ENCODE measurements at regions not wholly inside any gene's neighbourhood (a gene's known extent, or its start where the extent isn't known, plus 50 kb on each side); places are given as distances from the start of the nearest gene placed in this dataset.

DNA sequence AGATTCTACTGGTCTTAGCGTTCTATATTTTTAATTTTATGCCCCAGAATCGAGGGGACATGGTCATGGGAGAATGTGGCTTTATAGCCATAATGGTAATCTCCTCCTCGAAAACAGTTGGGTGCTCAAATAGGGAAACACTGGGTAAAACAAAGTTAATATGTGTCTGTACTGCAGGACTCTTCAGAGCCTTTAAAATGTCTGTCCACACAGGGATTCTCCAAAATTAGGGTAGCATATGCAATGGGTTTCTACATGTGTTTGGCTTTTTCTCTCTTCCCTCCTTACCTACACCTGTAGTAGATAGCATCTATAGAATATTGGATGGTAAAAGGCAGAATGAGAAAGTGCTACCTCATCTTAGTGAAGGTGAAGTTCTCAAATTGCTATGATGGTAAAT lies 130.0 kb upstream of the NR3C1 start:
- Histone ChIP-seq H3K36me3 (replicated peaks in 1 of 2; ENCODE audit: control insufficient read depth in 1 of 2, insufficient read depth in 2 of 2, low read length in 2 of 2) (no peaks in the 10 kb centered on the region), H3K27me3 (ENCODE audit: control insufficient read depth in 1 of 2, insufficient read depth in 2 of 2, low read length in 2 of 2) (no peaks in the 10 kb centered on the region), H3K9me3 (ENCODE audit: low read length) (no peaks in the 10 kb centered on the region), H3K4me1 (ENCODE audit: insufficient read depth, low read length) (peaks cover 9% of the 10 kb centered on the region; the same call in 1 of the 2 replicates), H3K79me2 (ENCODE audit: insufficient read depth, low read length) (no peaks in the 10 kb centered on the region), H3K4me2 (ENCODE audit: low read depth, low read length) (no peak overlapping the region), H2AFZ (ENCODE audit: low read length) (no peak overlapping the region), H4K20me1 (ENCODE audit: insufficient read depth, low read length) (no peaks in the 10 kb centered on the region), H3K9ac (ENCODE audit: insufficient read depth, low read depth, low read length) (no peak overlapping the region), H3K27ac (ENCODE audit: extremely low read length, insufficient read depth, low read length) (no peak overlapping the region), H3K4me3 (replicated peaks in 1 of 3; ENCODE audit: insufficient read depth in 1 of 3, low read depth in 2 of 3, low read length in 3 of 3) (no peak overlapping the region)
- TF ChIP-seq, protein P1, sequence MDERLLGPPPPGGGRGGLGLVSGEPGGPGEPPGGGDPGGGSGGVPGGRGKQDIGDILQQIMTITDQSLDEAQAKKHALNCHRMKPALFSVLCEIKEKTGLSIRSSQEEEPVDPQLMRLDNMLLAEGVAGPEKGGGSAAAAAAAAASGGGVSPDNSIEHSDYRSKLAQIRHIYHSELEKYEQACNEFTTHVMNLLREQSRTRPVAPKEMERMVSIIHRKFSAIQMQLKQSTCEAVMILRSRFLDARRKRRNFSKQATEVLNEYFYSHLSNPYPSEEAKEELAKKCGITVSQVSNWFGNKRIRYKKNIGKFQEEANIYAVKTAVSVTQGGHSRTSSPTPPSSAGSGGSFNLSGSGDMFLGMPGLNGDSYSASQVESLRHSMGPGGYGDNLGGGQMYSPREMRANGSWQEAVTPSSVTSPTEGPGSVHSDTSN (CRISPR knock-in tag; IDR thresholded peaks at IDR 0.05): no peak
- TF ChIP-seq PHF21A (CRISPR knock-in tag; IDR thresholded peaks at IDR 0.05) (no peak), EEA1 (CRISPR knock-in tag; IDR thresholded peaks at IDR 0.05; ENCODE audit: borderline replicate concordance) (no peak), ISX (CRISPR knock-in tag; conservative IDR thresholded peaks at IDR 0.05) (no peak), MTF1 (CRISPR knock-in tag; IDR thresholded peaks at IDR 0.05) (no peak)
- intact Hi-C loops (cut with micrococcal nuclease; ENCODE audit: unreplicated experiment): no loop called here
- CTCF ChIA-PET (ENCODE audit: low intra/inter-chr PET ratio, low total read pairs): no interaction called here
- POLR2A ChIA-PET: no interaction called here
- 34% methylated on average over 3 of the region's 3 CpGs for WGBS (ENCODE audit: low lambda C conversion rate)
- BruUV-seq (replicated peaks): no TSS peak
- DNase-seq (ENCODE audit: low spot score) (no peak), FAIRE-seq (no peak), ATAC-seq (no peak)
- in situ Hi-C loops (cut with HindIII; ENCODE audit: extremely low pct_ligation_motif_present, low pct_unique_long_range_greater_than_20kb): no loop called here

GRCh38 chr5:143527808-143528207 lies 124.3 kb upstream of the NR3C1 start:
- DNase-seq (ENCODE audit: low spot score) (peak; percentile 33), FAIRE-seq (no peak), ATAC-seq (no peak; the same call in 2 of the 3 replicates)
- CTCF ChIA-PET (ENCODE audit: low intra/inter-chr PET ratio, low total read pairs): no interaction called here
- in situ Hi-C loops (cut with HindIII; ENCODE audit: extremely low pct_ligation_motif_present, low pct_unique_long_range_greater_than_20kb): no loop called here
- Histone ChIP-seq H3K4me2 (ENCODE audit: low read depth, low read length) (no peak overlapping the region), H3K4me3 (replicated peaks in 1 of 3; ENCODE audit: insufficient read depth in 1 of 3, low read depth in 2 of 3, low read length in 3 of 3) (no peak overlapping the region), H3K4me1 (ENCODE audit: insufficient read depth, low read length) (peaks cover 12% of the 10 kb centered on the region), H3K36me3 (replicated peaks in 1 of 2; ENCODE audit: control insufficient read depth in 1 of 2, insufficient read depth in 2 of 2, low read length in 2 of 2) (no peaks in the 10 kb centered on the region), H3K79me2 (ENCODE audit: insufficient read depth, low read length) (no peaks in the 10 kb centered on the region), H3K27me3 (ENCODE audit: control insufficient read depth in 1 of 2, insufficient read depth in 2 of 2, low read length in 2 of 2) (no peaks in the 10 kb centered on the region), H4K20me1 (ENCODE audit: insufficient read depth, low read length) (no peaks in the 10 kb centered on the region), H3K9ac (ENCODE audit: insufficient read depth, low read depth, low read length) (no peak overlapping the region), H2AFZ (ENCODE audit: low read length) (no peak overlapping the region), H3K9me3 (ENCODE audit: low read length) (no peaks in the 10 kb centered on the region), H3K27ac (ENCODE audit: extremely low read length, insufficient read depth, low read length) (no peak overlapping the region)
- 90% methylated on average over 2 of the region's 4 CpGs for WGBS (ENCODE audit: low lambda C conversion rate)
- intact Hi-C loops (cut with micrococcal nuclease; ENCODE audit: unreplicated experiment): no loop called here
- BruUV-seq (replicated peaks): no TSS peak
- POLR2A ChIA-PET: no interaction called here
- TF ChIP-seq ZBTB1 (CRISPR knock-in tag; IDR thresholded peaks at IDR 0.05; ENCODE audit: borderline replicate concordance): no peak
- no peak for TF ChIP-seq SP140L (CRISPR knock-in tag; IDR thresholded peaks at IDR 0.05; ENCODE audit: borderline replicate concordance)
- TF ChIP-seq MTF1 (CRISPR knock-in tag; IDR thresholded peaks at IDR 0.05): no peak
- 0 out of 2 replicates have a peak, but pooled peaks have one; percentile 25 for TF ChIP-seq FOSL2 (CRISPR knock-in tag; IDR thresholded peaks at IDR 0.05)
- no peak for TF ChIP-seq ZNF17 (CRISPR knock-in tag; IDR thresholded peaks at IDR 0.05)
- no peak for TF ChIP-seq JUN (CRISPR knock-in tag; IDR thresholded peaks at IDR 0.05)
- no peak for TF ChIP-seq SIN3A (IDR thresholded peaks at IDR 0.05; ENCODE audit: borderline replicate concordance, low read depth, low read length)

All from HepG2 (cell line).